HG03342 (cell line): ENCODE measurements at regions not wholly inside any gene's neighbourhood (a gene's known extent, or its start where the extent isn't known, plus 50 kb on each side); places are given as distances from the start of the nearest gene placed in this dataset.
"Not testable (repeated sequence)": the region's sequence is repeated elsewhere in the genome, so short reads cannot be mapped to it uniquely, and the experiment has no call there.

ENCODE experiments used
- ATAC-seq: cut with Tn5 transposase; IDR thresholded peaks from one replicate; pipeline ENCODE4 v1.9.1; 2021; ENCODE audit warnings: mild to moderate bottlenecking, moderate library complexity; ENCODE audit not compliant: unreplicated experiment

DNA sequence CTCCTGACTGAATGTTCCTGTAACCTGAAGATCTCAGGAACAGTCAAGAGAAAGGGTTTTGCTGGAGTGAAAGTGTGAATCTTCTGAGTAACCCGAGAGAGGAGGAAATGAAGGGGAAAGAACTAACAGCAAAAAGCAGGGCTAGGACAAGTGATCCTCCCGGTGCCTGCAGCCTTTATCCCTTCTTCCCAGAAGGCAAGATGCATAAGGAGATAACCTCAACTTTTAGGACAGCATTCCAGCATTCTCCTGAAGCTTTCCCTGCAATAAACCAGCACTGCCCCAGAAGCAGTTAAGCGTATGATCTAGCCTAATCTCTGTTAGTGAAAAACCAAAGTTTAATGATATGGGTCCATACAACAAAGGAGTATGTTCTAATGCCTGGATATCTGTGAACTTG lies 298.8 kb downstream of the MEX3B start:
- ATAC-seq = no peak

DNA sequence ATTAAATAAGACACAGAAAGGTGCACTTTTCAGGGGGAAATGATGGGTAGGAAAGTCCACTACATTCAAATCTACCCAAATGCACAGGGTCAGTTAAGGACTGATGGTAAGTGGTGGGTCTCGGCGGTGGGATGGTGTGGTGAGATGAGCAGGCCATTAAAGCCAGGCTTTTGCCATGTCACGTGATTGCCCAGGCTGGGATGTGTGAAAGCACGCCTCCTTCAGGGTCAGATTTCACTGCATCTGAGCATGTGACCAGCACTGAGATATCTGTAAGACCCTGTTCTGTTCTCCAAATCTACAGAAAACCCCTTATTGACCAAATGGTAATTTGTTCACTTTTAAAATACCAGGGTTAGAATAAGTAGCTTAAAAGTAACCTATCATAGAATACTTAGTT lies 301.5 kb downstream of the MEX3B start:
- no peak for ATAC-seq

DNA sequence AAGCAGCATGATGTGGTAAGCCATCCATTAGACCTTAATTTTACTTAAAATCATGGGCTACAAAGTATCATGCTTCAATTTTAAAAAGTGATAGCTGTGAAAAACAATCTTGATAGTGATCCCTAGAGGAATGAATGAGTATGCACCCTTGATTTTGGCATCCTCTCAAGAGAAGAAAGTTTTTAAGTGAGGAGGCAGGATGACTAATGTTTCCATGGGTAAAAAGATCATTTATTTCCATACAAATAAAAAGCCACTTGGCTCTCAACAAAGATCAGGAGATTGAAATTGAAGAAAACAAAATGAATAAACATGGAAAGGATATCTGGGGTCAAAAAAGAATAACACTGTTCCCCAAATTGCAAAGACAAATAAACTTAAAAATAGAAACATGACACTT lies 305.4 kb downstream of the MEX3B start:
- no peak for ATAC-seq

DNA sequence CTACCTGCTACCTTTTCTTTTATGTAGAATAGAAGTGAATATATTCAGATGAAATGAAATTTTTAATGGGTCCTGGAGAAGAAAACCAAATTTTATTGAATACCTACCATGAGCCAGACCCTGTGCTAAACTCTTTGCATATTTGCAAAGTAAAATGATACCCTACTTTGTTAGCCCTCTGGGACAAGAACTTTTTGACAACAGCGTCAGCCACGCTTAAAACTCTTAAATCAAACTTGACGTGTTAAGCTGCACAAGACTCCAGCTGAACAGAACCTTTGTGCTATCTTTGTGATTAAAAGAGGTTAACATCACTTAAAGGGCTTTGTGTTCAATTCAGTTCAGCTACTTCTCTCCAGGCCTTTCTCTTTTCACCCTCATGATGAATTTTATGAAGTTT lies 316.5 kb downstream of the MEX3B start:
- ATAC-seq = no peak

DNA sequence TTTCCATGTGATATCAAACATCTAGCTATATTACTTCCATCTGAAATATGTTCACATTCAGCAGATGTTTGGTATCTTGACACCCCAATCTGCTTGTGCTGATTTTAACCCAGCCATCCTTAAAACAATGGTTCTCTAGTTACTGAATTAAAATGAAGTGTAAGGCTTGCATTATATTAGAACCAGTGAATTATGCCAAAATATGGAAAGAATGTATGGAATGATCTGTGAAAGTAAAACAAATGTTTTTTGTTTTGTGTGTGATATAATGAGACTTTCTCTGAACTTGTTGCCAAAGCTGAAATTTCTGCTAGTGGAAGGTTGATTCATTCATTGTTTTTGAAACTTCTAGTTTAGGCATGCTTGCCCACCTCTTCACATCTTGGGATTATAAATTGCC lies 317.1 kb downstream of the MEX3B start:
- ATAC-seq = no peak

DNA sequence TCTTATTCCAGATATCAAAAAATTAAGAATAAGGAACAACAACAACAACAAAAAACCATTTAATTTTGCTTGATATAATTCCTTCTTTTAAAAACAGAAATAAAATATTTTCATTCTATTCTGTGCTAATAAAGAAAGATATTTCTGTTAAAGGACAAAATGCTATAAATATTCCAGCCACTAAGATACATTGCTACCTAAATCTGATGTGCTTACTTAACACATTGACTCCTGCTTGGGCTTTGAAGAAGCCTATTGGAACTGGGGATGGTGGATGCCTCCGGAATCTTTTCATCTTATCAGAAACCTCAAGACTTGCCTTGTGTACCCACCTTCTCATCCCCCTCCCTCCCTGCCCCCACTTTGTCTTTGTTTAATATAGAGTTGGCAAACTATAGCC lies 320.2 kb downstream of the MEX3B start:
- ATAC-seq = no peak

DNA sequence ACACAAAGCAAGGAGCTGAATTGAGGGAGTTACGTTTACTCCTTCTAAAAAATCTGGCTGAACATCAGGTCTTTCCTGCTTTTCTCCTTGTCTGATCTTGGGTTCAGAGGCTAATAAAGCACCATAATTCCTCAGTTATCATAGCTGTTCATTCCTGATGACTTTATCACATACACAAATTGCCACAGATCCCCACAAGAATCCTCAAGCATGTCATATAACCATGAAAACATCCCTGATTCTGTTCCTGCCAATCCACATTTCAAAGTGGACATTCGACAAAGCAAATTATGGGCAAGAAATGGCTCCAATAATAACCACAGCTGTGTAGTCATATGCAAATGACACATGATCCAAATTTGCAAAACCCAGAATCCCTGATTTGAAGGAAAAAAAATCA lies 321.3 kb downstream of the MEX3B start:
- ATAC-seq = no peak

DNA sequence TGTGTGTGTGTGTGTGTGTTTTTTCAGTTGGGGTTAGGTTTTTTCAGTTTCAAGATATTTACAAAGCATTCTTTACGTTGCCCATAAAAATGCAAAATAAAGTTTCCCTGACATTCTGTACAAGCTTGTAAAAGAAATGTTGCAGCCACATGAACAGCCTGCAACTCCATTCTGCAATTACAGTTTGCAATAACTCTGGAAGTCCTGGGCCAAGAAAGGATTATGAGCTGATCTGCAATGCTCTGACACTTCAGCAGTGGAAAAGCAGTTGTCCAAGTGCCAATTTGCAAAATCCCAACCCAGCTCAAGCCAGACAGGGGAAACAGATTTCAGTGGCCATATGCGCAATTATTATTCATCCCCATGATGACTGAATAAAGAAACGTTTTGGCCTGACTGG lies 322.1 kb downstream of the MEX3B start:
- ATAC-seq = no peak

DNA sequence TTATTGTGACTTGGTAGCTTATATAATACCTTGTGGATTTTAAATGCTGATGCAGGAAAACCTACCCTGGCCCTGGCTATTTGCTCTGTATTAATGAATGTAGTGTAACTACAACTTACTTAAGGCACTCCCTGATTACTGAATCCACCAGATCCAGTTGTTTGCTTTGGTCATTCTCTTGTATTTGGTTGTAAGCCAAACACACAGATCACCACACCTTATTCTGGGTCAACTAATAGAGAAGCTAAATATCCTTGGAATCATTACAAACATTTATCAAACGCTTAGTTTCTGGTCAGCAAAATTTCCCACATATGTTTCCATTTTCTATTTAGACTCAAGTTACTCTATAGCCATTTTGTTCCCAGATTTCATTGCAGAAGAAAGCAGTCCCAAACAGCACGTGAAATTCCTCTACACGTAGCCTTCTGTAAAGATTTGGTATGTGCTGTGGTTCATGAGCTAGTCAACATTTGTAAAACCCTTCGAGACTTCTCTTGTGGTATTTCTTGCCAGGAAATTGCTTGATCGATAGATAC lies 322.6 kb downstream of the MEX3B start:
- ATAC-seq = no peak

DNA sequence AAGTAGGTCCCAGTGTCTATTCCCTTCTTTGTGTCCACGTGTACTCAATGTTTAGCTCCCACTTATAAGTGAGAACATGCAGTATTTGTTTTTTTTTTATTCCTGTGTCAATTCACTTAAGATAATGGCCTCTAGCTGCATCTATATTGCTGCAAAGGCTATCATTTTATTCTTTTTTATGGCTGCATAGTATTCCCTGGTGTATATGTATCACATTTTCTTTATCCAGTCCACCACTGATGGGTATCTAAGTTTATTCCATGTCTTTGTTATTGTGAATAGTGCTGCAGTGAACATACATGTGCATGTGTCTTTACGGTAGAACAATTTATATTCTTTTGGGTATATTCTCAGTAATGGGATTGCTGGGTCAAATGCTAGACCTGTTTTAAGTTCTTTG lies 329.4 kb downstream of the MEX3B start:
- not testable (repeated sequence) for ATAC-seq

DNA sequence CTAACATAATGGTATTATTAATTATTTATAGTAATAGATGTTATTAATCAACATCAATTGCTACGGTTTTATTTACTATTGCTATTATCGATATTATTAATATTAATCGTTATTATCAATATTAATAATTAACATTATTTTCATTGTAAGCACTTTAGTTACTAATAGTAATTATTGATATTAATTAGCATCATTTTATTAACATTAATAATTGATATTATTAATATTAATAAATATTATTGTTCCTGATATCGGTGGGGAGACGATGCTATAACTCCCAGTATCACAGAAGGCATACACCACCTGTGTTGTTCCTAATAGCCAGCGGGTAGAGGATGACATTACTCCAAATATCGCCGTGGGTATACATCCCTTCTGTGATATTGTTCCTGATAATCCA lies 335.5 kb downstream of the MEX3B start:
- ATAC-seq = no peak

DNA sequence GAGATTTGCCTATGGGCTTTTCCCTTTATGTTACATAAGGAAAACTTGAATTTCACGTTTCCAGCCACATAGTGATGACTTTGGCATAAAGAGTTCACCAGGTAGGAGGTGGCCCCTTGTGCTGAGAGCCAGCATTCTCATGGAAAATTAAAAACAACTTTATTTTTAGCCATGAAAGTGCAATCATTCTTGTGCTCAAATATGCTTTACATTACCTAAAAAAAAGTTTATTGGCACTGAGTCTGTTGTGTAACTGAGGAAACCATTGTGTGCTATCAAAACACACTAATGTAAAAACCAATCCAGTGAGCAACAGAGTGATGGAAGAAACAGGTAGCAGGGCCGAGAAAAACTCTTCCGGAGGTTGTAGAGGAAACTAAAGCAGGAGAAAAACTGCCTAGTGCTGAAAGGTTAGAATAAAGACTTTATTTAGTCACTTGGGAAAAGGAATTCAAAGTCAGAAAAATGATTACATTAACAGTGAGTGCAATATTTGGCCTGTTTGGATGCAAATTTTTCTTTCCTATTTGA lies 332.9 kb upstream of the TMC3 start:
- not testable (repeated sequence) for ATAC-seq

DNA sequence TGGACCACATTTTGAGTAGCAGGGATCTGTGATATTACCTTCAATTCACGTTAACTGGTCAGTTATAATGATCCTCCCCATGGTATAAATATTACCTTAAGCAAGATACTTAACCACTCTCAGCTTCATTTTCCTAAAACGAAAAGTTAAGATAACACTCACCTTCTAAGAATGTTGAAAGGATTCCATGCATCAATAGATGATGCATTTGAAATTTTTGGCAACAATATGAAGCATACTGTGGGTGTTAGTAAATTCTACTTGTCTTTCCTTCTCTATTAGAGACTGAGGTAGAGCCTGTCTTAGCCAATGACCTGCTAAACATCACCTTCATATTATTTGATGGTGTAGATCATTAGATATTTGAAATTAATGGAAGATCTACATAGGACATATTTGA lies 331.7 kb upstream of the TMC3 start:
- ATAC-seq = not testable (repeated sequence)

DNA sequence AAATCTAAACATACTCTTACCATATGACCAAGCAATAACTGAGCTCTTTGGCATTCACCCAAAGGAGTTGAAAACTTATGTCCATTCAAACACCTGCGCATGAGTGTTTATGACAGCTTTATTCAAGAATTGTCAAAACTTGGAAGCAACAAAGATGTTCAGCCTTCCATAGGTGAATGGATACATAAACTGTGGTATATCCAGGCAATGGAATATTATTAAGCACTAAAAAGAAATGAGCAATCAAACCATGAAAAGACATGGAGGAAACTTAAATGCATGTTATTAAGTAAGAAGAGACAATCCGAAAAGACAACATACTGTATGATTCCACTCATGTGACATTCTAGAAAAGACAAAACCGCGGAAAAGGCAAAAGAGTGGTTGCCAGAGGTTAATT lies 312.0 kb upstream of the TMC3 start:
- ATAC-seq = no peak

DNA sequence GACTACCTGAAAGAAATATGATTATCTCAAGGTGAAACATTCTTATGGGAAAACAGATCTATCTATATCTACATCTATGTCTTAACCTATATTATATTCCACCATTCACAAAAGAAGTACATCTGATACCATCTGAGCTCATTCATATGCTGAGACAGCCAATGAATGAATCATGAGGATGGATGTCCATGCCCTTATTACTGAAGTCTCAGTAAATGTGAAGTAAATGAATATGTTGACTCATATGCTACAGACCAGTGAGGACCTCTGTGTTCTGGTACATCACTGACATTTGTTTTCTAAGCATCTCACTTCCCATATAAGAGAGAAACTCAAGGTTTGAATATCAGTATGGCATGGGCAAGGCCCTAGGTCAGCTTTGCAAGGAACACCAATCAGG lies 311.2 kb upstream of the TMC3 start:
- ATAC-seq = no peak

DNA sequence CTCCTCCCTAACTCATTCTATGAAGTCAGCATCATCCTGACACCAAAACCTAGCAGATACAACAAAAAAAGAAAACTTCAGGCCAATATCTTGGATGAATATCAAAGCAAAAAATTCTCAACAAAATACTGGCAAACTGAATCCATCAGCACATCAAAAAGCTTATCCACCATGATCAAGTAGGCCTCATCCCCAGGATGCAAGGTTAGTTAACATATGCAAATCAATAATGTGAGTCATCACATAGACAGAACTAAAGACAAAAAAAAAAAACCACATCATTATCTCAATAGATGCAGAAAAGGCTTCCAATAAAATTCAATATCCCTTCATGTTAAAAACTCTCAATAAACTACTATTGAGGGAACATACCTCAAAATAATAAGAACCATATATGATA lies 306.8 kb upstream of the TMC3 start:
- no peak for ATAC-seq

DNA sequence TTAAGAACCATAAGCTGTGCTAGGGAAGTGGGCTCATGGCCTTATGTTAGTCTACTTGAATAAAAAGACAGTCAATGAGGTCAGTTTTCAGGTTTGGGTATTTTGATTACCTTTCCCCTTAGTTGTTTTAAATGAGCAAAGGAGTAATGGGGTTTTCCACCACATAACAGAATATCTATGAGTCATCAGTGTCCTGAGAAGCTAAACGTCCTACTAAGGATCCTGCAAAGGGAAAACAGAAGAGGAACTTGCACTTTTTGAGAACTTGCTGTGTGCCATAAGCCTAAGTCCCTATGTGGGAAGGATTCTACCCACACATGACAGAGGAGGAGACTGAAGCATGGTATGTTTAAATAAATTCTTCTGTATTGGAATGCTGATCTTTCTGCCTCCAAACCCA lies 292.8 kb upstream of the TMC3 start:
- no peak for ATAC-seq

DNA sequence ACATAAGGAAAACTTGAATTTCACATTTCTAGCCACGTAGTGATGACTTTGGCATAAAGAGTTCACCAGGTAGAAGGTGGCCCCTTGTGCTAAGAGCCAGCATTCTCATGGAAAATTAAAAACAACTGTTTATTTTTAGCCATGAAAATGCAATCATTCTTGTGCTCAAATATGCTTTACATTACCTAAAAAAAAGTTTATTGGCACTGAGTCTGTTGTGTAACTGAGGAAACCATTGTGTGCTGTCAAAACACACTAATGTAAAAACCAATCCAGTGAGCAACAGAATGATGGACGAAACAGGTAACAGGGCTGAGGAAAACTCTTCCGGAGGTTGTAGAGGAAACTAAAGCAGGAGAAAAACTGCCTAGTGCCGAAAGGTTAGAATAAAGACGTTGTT lies 287.0 kb upstream of the TMC3 start:
- ATAC-seq = no peak

DNA sequence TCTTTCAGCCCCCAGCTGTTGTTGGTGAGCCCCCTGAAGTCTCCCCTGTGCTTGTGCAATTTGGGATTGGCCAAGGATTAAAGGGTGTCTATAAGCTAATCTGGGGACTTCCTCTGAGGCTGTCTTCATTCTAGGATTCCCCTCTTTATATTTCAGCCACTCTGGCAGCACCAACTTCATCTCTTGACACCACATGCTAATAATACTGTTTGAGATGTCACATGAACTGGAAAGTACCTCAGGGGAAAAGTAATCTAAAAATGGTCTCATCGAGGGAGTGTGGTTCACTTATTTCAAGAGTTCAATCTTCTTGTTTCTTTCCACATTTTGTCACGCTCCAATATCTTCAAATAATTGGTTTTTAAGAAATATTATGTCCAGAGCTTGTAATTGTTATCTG lies 279.2 kb upstream of the TMC3 start:
- no peak for ATAC-seq

DNA sequence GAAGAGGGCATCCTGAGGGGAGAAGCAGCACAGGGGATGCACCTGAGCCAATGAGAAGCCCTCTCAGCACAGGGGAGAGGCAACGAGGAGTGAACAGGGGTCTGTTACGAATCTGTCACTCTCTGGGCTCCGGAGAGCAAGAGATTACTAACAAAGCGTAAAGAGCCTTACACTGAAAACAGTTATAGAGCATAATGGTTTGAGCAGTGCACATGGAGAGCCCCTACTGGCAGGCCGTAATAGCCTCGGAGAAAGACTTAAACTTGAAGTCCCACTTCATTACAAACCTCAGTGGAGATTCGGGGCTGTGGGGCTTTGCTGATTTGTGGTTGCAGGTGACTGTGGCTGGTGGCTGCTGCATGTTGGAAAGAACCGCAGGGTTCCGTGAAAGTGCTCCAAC lies 271.5 kb upstream of the TMC3 start:
- no peak for ATAC-seq

DNA sequence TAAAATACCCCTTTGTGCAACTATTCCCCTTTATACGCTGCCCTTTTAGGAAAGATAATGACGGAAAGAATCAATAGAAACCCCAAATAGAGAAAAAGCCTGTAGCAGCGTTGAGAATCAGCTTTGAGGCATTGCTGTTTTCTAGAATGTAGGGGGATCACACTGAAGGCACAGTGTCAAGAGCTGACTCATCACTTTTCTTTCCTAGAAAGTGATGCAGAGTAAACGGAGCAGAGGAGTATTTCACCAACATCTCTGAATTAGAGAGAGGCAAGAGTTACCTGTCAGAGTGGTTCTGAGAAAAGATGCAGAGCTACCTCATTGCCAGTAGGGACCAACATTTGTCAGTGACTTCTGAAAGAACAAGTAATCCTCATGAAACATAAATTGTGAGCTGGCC lies 269.8 kb upstream of the TMC3 start:
- ATAC-seq = no peak

DNA sequence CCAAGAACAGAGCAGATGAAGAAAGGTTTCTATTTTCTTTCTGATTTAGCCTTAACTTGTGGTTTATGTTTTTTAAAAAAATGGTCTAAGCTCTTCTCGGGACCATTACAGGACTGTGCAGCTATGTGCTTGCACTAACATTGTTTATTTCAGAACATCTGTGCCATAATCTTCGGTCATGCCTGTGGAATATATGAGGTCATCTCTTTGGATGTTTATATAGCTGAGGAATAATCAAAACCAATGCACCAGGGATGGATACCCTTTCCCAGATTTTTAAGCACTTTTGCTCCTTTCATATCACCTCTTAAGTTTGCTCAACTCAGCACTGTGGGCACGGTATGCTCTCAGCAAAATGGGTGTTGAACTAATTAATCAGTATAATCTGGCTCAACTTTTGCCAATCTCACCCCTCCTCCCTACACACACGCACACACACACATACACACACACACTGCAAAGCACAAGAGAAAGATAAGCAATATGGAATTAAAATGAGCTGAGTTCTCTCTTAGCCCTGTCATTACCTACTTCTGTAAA lies 268.5 kb upstream of the TMC3 start:
- ATAC-seq = no peak

DNA sequence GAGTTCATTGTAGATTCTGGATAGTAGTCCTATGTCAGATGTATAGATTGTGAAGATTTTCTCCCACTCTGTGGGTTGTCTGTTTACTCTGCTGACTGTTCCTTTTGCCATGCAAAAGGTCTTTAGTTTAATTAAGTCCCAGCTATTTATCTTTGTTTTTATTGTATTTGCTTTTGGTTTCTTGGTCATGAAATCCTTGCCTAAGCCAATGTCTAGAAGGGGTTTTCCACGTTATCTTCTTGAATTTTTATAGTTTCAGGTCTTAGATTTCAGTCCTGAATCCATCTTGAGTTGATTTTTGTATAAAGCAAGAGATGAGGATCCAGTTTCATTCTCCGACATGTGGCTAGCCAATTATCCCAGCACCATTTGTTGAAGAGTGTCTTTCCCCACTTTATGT lies 262.1 kb upstream of the TMC3 start:
- not testable (repeated sequence) for ATAC-seq
